ENCODE measurements at regions not wholly inside any gene's neighbourhood (a gene's known extent, or its start where the extent isn't known, plus 50 kb on each side); places are given as distances from the start of the nearest gene placed in this dataset.

- Histone ChIP-seq H2BK5ac (ENCODE audit: low read depth, low read length, poor library complexity) (no peak overlapping the region), H2AK5ac (ENCODE audit: low read length) (no peak overlapping the region), H3K18ac (ENCODE audit: low read length) (no peak overlapping the region), H3K27me3 (ENCODE audit: insufficient read depth, low read length) (no peaks in the 10 kb centered on the region), H3K36me3 (ENCODE audit: control insufficient read depth in 1 of 2, insufficient read depth in 2 of 2, low read length in 2 of 2) (no peaks in the 10 kb centered on the region), H4K91ac (ENCODE audit: low read depth, low read length) (no peak overlapping the region), H3K4me2 (ENCODE audit: low read length) (no peak overlapping the region), H3K4me3 (ENCODE audit: low read depth, low read length) (no peak overlapping the region), H3K9ac (ENCODE audit: low read length) (no peak overlapping the region), H3K4me1 (ENCODE audit: control insufficient read depth in 1 of 2, insufficient read depth in 2 of 2, low read length in 2 of 2) (no peaks in the 10 kb centered on the region), H3K79me2 (ENCODE audit: control insufficient read depth, insufficient read depth, low read length, poor library complexity) (no peaks in the 10 kb centered on the region), H3K79me1 (ENCODE audit: low read length) (no peaks in the 10 kb centered on the region), H3K9me3 (ENCODE audit: insufficient read depth, low read depth, low read length) (no peaks in the 10 kb centered on the region), H3K23ac (ENCODE audit: low read length) (no peak overlapping the region), H2BK120ac (ENCODE audit: insufficient read depth, low read length, poor library complexity) (no peak overlapping the region), H2AFZ (ENCODE audit: insufficient read depth, low read length, poor library complexity) (no peak overlapping the region), H4K8ac (ENCODE audit: low read depth, low read length) (no peak overlapping the region), H4K12ac (ENCODE audit: low read depth, low read length) (no peak overlapping the region), H3K4ac (ENCODE audit: low read depth, low read length) (no peak overlapping the region), H3K27ac (ENCODE audit: low read depth, low read length) (no peak overlapping the region), H3K14ac (ENCODE audit: low read length) (no peak overlapping the region), H2BK12ac (ENCODE audit: low read length) (no peak overlapping the region)
- no peak for DNase-seq
- no CpG with 5 or more reads among the region's 1 CpG for WGBS (ENCODE audit: extremely low coverage, insufficient coverage, insufficient read length)
Observed at GRCh38 chr1:166221316-166221715, 54.5 kb upstream of the FAM78B start.

- no peak for DNase-seq
- Histone ChIP-seq H3K18ac (ENCODE audit: low read length) (no peak overlapping the region), H3K79me2 (ENCODE audit: control insufficient read depth, insufficient read depth, low read length, poor library complexity) (no peaks in the 10 kb centered on the region), H3K79me1 (ENCODE audit: low read length) (no peaks in the 10 kb centered on the region), H3K27ac (ENCODE audit: low read depth, low read length) (no peak overlapping the region), H3K36me3 (ENCODE audit: control insufficient read depth in 1 of 2, insufficient read depth in 2 of 2, low read length in 2 of 2) (no peaks in the 10 kb centered on the region), H3K4me3 (ENCODE audit: low read depth, low read length) (no peak overlapping the region), H3K9me3 (ENCODE audit: insufficient read depth, low read depth, low read length) (no peaks in the 10 kb centered on the region), H2BK5ac (ENCODE audit: low read depth, low read length, poor library complexity) (no peak overlapping the region), H3K4me1 (ENCODE audit: control insufficient read depth in 1 of 2, insufficient read depth in 2 of 2, low read length in 2 of 2) (no peaks in the 10 kb centered on the region), H3K4me2 (ENCODE audit: low read length) (no peak overlapping the region), H4K91ac (ENCODE audit: low read depth, low read length) (no peak overlapping the region), H4K8ac (ENCODE audit: low read depth, low read length) (no peak overlapping the region), H4K12ac (ENCODE audit: low read depth, low read length) (no peak overlapping the region), H3K27me3 (ENCODE audit: insufficient read depth, low read length) (no peaks in the 10 kb centered on the region), H3K9ac (ENCODE audit: low read length) (no peak overlapping the region), H3K4ac (ENCODE audit: low read depth, low read length) (no peak overlapping the region), H2BK120ac (ENCODE audit: insufficient read depth, low read length, poor library complexity) (no peak overlapping the region), H2AFZ (ENCODE audit: insufficient read depth, low read length, poor library complexity) (no peak overlapping the region), H3K14ac (ENCODE audit: low read length) (no peak overlapping the region), H3K23ac (ENCODE audit: low read length) (no peak overlapping the region), H2BK12ac (ENCODE audit: low read length) (no peak overlapping the region), H2AK5ac (ENCODE audit: low read length) (no peak overlapping the region)
- WGBS (ENCODE audit: extremely low coverage, insufficient coverage, insufficient read length): no CpG with 5 or more reads among the region's 6 CpGs
Observed at GRCh38 chr1:166233750-166234366, 67.1 kb upstream of the FAM78B start.

GRCh38 chr1:166235728-166236127 lies 68.9 kb upstream of the FAM78B start:
- Histone ChIP-seq H4K12ac (ENCODE audit: low read depth, low read length) (no peak overlapping the region), H3K14ac (ENCODE audit: low read length) (no peak overlapping the region), H4K8ac (ENCODE audit: low read depth, low read length) (no peak overlapping the region), H3K79me1 (ENCODE audit: low read length) (no peaks in the 10 kb centered on the region), H3K23ac (ENCODE audit: low read length) (no peak overlapping the region), H3K9me3 (ENCODE audit: insufficient read depth, low read depth, low read length) (no peaks in the 10 kb centered on the region), H3K4me3 (ENCODE audit: low read depth, low read length) (no peak overlapping the region), H2BK120ac (ENCODE audit: insufficient read depth, low read length, poor library complexity) (no peak overlapping the region), H2AFZ (ENCODE audit: insufficient read depth, low read length, poor library complexity) (no peak overlapping the region), H2BK12ac (ENCODE audit: low read length) (no peak overlapping the region), H2BK5ac (ENCODE audit: low read depth, low read length, poor library complexity) (no peak overlapping the region), H3K4me1 (ENCODE audit: control insufficient read depth in 1 of 2, insufficient read depth in 2 of 2, low read length in 2 of 2) (no peaks in the 10 kb centered on the region), H4K91ac (ENCODE audit: low read depth, low read length) (no peak overlapping the region), H2AK5ac (ENCODE audit: low read length) (no peak overlapping the region), H3K18ac (ENCODE audit: low read length) (no peak overlapping the region), H3K4me2 (ENCODE audit: low read length) (no peak overlapping the region), H3K9ac (ENCODE audit: low read length) (no peak overlapping the region), H3K4ac (ENCODE audit: low read depth, low read length) (no peak overlapping the region), H3K36me3 (ENCODE audit: control insufficient read depth in 1 of 2, insufficient read depth in 2 of 2, low read length in 2 of 2) (no peaks in the 10 kb centered on the region), H3K79me2 (ENCODE audit: control insufficient read depth, insufficient read depth, low read length, poor library complexity) (no peaks in the 10 kb centered on the region), H3K27me3 (ENCODE audit: insufficient read depth, low read length) (no peaks in the 10 kb centered on the region), H3K27ac (ENCODE audit: low read depth, low read length) (no peak overlapping the region)
- no peak for DNase-seq
- WGBS (ENCODE audit: extremely low coverage, insufficient coverage, insufficient read length): no CpG with 5 or more reads among the region's 2 CpGs

GRCh38 chr1:166237675-166238074 lies 70.9 kb upstream of the FAM78B start:
- Histone ChIP-seq H3K14ac (ENCODE audit: low read length) (no peak overlapping the region), H3K4me3 (ENCODE audit: low read depth, low read length) (no peak overlapping the region), H2AK5ac (ENCODE audit: low read length) (no peak overlapping the region), H2AFZ (ENCODE audit: insufficient read depth, low read length, poor library complexity) (no peak overlapping the region), H3K4ac (ENCODE audit: low read depth, low read length) (no peak overlapping the region), H3K79me2 (ENCODE audit: control insufficient read depth, insufficient read depth, low read length, poor library complexity) (no peaks in the 10 kb centered on the region), H3K9me3 (ENCODE audit: insufficient read depth, low read depth, low read length) (no peaks in the 10 kb centered on the region), H3K27ac (ENCODE audit: low read depth, low read length) (no peak overlapping the region), H4K12ac (ENCODE audit: low read depth, low read length) (no peak overlapping the region), H2BK120ac (ENCODE audit: insufficient read depth, low read length, poor library complexity) (no peak overlapping the region), H3K9ac (ENCODE audit: low read length) (no peak overlapping the region), H4K8ac (ENCODE audit: low read depth, low read length) (no peak overlapping the region), H2BK12ac (ENCODE audit: low read length) (no peak overlapping the region), H3K27me3 (ENCODE audit: insufficient read depth, low read length) (no peaks in the 10 kb centered on the region), H3K4me2 (ENCODE audit: low read length) (no peak overlapping the region), H4K91ac (ENCODE audit: low read depth, low read length) (no peak overlapping the region), H3K4me1 (ENCODE audit: control insufficient read depth in 1 of 2, insufficient read depth in 2 of 2, low read length in 2 of 2) (no peaks in the 10 kb centered on the region), H3K23ac (ENCODE audit: low read length) (no peak overlapping the region), H3K18ac (ENCODE audit: low read length) (no peak overlapping the region), H2BK5ac (ENCODE audit: low read depth, low read length, poor library complexity) (no peak overlapping the region), H3K36me3 (ENCODE audit: control insufficient read depth in 1 of 2, insufficient read depth in 2 of 2, low read length in 2 of 2) (no peaks in the 10 kb centered on the region), H3K79me1 (ENCODE audit: low read length) (no peaks in the 10 kb centered on the region)
- no CpG with 5 or more reads among the region's 1 CpG for WGBS (ENCODE audit: extremely low coverage, insufficient coverage, insufficient read length)
- no peak for DNase-seq

Data from trophoblast cell (in vitro differentiated cells and primary cell).